Non-pigmented ciliary epithelial cell (primary cell): ENCODE measurements at regions not wholly inside any gene's neighbourhood (a gene's known extent, or its start where the extent isn't known, plus 50 kb on each side); places are given as distances from the start of the nearest gene placed in this dataset.
A peak's percentile ranks its signal among the peaks of the same experiment; 100 is the strongest.
"Not testable (repeated sequence)": the region's sequence is repeated elsewhere in the genome, so short reads cannot be mapped to it uniquely, and the experiment has no call there.

Experiments
- DNase-seq: peaks from one replicate; pipeline ENCODE4 v3.0.0-alpha.2; 2010; ENCODE audit warnings: low read depth

GRCh38 chr7:115642194-115642593 lies 388.4 kb downstream of the TFEC start:
- no peak for DNase-seq

- DNase-seq: no peak
Measured at GRCh38 chr7:115638853-115639252, 391.7 kb downstream of the TFEC start.

GRCh38 chr7:115637128-115637527 lies 393.4 kb downstream of the TFEC start:
- no peak for DNase-seq

GRCh38 chr7:115635876-115636275 lies 394.7 kb downstream of the TFEC start:
- DNase-seq: no peak

- no peak for DNase-seq
Measured at GRCh38 chr7:115635376-115635775, 395.2 kb downstream of the TFEC start.

- no peak for DNase-seq
Measured at GRCh38 chr7:115634633-115635032, 395.9 kb downstream of the TFEC start.

- no peak for DNase-seq
Measured at GRCh38 chr7:115632636-115633035, 397.9 kb downstream of the TFEC start.

GRCh38 chr7:115631782-115632181 lies 398.8 kb downstream of the TFEC start:
- no peak for DNase-seq

GRCh38 chr7:115630049-115630448 lies 400.5 kb downstream of the TFEC start:
- no peak for DNase-seq

GRCh38 chr7:115618676-115619075 lies 411.9 kb downstream of the TFEC start:
- peak; percentile 52 for DNase-seq

- peak; percentile 11 for DNase-seq
Measured at GRCh38 chr7:115613836-115614235, 416.7 kb downstream of the TFEC start.

- no peak for DNase-seq
Measured at GRCh38 chr7:115603416-115603815, 427.1 kb downstream of the TFEC start.

- no peak for DNase-seq
Measured at GRCh38 chr7:115600207-115600606, 430.4 kb downstream of the TFEC start.

GRCh38 chr7:115599184-115599583 lies 431.4 kb downstream of the TFEC start:
- DNase-seq: not testable (repeated sequence)

GRCh38 chr7:115597220-115597619 lies 433.3 kb downstream of the TFEC start:
- not testable (repeated sequence) for DNase-seq

GRCh38 chr7:115593111-115593510 lies 437.5 kb downstream of the TFEC start:
- no peak for DNase-seq

GRCh38 chr7:115585015-115585718 lies 445.4 kb downstream of the TFEC start:
- no peak for DNase-seq

GRCh38 chr7:115582956-115583355 lies 447.6 kb downstream of the TFEC start:
- no peak for DNase-seq

GRCh38 chr7:115578576-115578975 lies 452.0 kb downstream of the TFEC start:
- no peak for DNase-seq

GRCh38 chr7:115574681-115575291 lies 455.8 kb downstream of the TFEC start:
- no peak for DNase-seq

- no peak for DNase-seq
Measured at GRCh38 chr7:115572111-115572510, 458.5 kb downstream of the TFEC start.

GRCh38 chr7:115561335-115562110 lies 469.0 kb downstream of the TFEC start:
- peak; percentile 87 for DNase-seq

GRCh38 chr7:115559877-115560276 lies 470.7 kb downstream of the TFEC start:
- no peak for DNase-seq
